DOHH2 (cell line): ENCODE measurements at regions not wholly inside any gene's neighbourhood (a gene's known extent, or its start where the extent isn't known, plus 50 kb on each side); places are given as distances from the start of the nearest gene placed in this dataset.
"Not testable (repeated sequence)": the region's sequence is repeated elsewhere in the genome, so short reads cannot be mapped to it uniquely, and the experiment has no call there.

Source experiments
- H3F3A ChIP-seq: fragments of 200-600 bp; sonication (generic), shearing (Covaris generic); 2 replicates; pipeline ENCODE4 v1.6.0; 2016; ENCODE audit warnings: antibody characterized with exemption, mild to moderate bottlenecking; ENCODE audit not compliant: control insufficient read depth, insufficient read depth
- H3K27ac ChIP-seq: fragments of 200-600 bp; sonication (generic); 2 replicates; pipeline ENCODE4 v1.5.1; 2014; ENCODE audit warnings: low read depth, mild to moderate bottlenecking, low read length, moderate library complexity
- H3K27me3 ChIP-seq: fragments of 200-600 bp; sonication (generic); 2 replicates; pipeline ENCODE4 v1.6.1; 2014; ENCODE audit warnings: mild to moderate bottlenecking, low read length, mixed read lengths; ENCODE audit not compliant: control insufficient read depth
- H3K36me3 ChIP-seq: fragments of 200-600 bp; sonication (generic); 2 replicates; pipeline ENCODE4 v1.6.1; 2014; ENCODE audit warnings: mild to moderate bottlenecking, low read length, moderate library complexity, mixed read lengths; ENCODE audit not compliant: control insufficient read depth
- H3K4me1 ChIP-seq: fragments of 200-600 bp; sonication (generic); 2 replicates; pipeline ENCODE4 v1.6.1; 2014; ENCODE audit warnings: mild to moderate bottlenecking, low read length, mixed read lengths; ENCODE audit not compliant: control insufficient read depth
- H3K4me2 ChIP-seq: fragments of 200-600 bp; sonication (generic); 2 replicates; pipeline ENCODE4 v1.6.0; 2014; ENCODE audit warnings: mild to moderate bottlenecking, low read length, moderate library complexity
- H3K4me3 ChIP-seq: fragments of 200-600 bp; sonication (generic); 2 replicates; pipeline ENCODE4 v1.5.1; 2014; ENCODE audit warnings: mild to moderate bottlenecking, low read length, mixed read lengths
- H3K79me2 ChIP-seq: fragments of 200-600 bp; sonication (generic); 2 replicates; pipeline ENCODE4 v1.6.1; 2014; ENCODE audit warnings: mild to moderate bottlenecking, low read length, mixed read lengths; ENCODE audit not compliant: control insufficient read depth
- H3K9me2 ChIP-seq: fragments of 200-600 bp; sonication (generic); replicated peaks from 2 replicates; pipeline ENCODE4 v1.6.1; 2014; ENCODE audit warnings: mild to moderate bottlenecking, low read length, mixed read lengths; ENCODE audit not compliant: control insufficient read depth
- H3K9me3 ChIP-seq: fragments of 200-600 bp; sonication (generic); 2 replicates; pipeline ENCODE4 v1.6.1; 2014; ENCODE audit warnings: antibody characterized with exemption, low read length, mixed read lengths; ENCODE audit not compliant: control insufficient read depth, insufficient read depth
- H4K20me1 ChIP-seq: fragments of 200-600 bp; sonication (generic); 2 replicates; pipeline ENCODE4 v1.6.0; 2014; ENCODE audit warnings: low read depth, mild to moderate bottlenecking, antibody characterized with exemption, low read length, moderate library complexity; ENCODE audit not compliant: control insufficient read depth, insufficient read depth
- CTCF ChIP-seq: fragments of 200-600 bp; sonication (generic); IDR thresholded peaks from one replicate; pipeline ENCODE4 v1.5.1; 2014; ENCODE audit warnings: antibody characterized with exemption, mild to moderate bottlenecking, low read depth, low read length; ENCODE audit not compliant: poor library complexity, severe bottlenecking
- EZH2phosphoT487 ChIP-seq: fragments of 200-600 bp; sonication (generic); IDR thresholded peaks from 2 replicates; pipeline ENCODE4 v1.6.1; 2017; ENCODE audit warnings: borderline replicate concordance, mild to moderate bottlenecking, antibody characterized with exemption, low read length, moderate library complexity, mixed read lengths

GRCh38 chr1:182301467-182302198, 90.0 kb downstream of the GLUL start:
- Histone ChIP-seq H3K4me1 (no peaks in the 10 kb centered on the region), H3K4me2 (no peak overlapping the region), H3K79me2 (no peaks in the 10 kb centered on the region), H3K9me2 (no peaks in the 10 kb centered on the region), H4K20me1 (no peaks in the 10 kb centered on the region), H3K36me3 (no peaks in the 10 kb centered on the region), H3F3A (no peaks in the 10 kb centered on the region), H3K9me3 (no peaks in the 10 kb centered on the region), H3K27ac (no peak overlapping the region), H3K4me3 (no peak overlapping the region), H3K27me3 (no peaks in the 10 kb centered on the region)
- TF ChIP-seq CTCF (no peak), EZH2phosphoT487 (no peak)

GRCh38 chr1:182301026-182301436, 90.6 kb downstream of the GLUL start:
- Histone ChIP-seq H3K9me3 (no peaks in the 10 kb centered on the region), H3K4me1 (no peaks in the 10 kb centered on the region), H3K27ac (no peak overlapping the region), H3K4me2 (no peak overlapping the region), H3F3A (no peaks in the 10 kb centered on the region), H3K36me3 (no peaks in the 10 kb centered on the region), H3K27me3 (no peaks in the 10 kb centered on the region), H3K79me2 (no peaks in the 10 kb centered on the region), H4K20me1 (no peaks in the 10 kb centered on the region), H3K4me3 (no peak overlapping the region), H3K9me2 (no peaks in the 10 kb centered on the region)
- TF ChIP-seq CTCF (no peak), EZH2phosphoT487 (no peak)

- H3K4me2 ChIP-seq = no peak overlapping the region
- H3K27me3 ChIP-seq = no peaks in the 10 kb centered on the region
- TF ChIP-seq CTCF (no peak), EZH2phosphoT487 (no peak)
- no peaks in the 10 kb centered on the region for H3K36me3 ChIP-seq
- H3K79me2 ChIP-seq = no peaks in the 10 kb centered on the region
- no peak overlapping the region for H3K27ac ChIP-seq
- no peaks in the 10 kb centered on the region for H3K4me1 ChIP-seq
- no peaks in the 10 kb centered on the region for H3K9me3 ChIP-seq
- H3K4me3 ChIP-seq = no peak overlapping the region
- no peaks in the 10 kb centered on the region for H3F3A ChIP-seq
- no peaks in the 10 kb centered on the region for H4K20me1 ChIP-seq
- no peaks in the 10 kb centered on the region for H3K9me2 ChIP-seq
Measured at GRCh38 chr1:182299728-182300616, 91.6 kb downstream of the GLUL start.

- H3K79me2 ChIP-seq, H3K27ac ChIP-seq, H3K27me3 ChIP-seq, H3K4me1 ChIP-seq, H3K36me3 ChIP-seq, H3K4me3 ChIP-seq, H3K9me3 ChIP-seq, H3K4me2 ChIP-seq, H3K9me2 ChIP-seq, H3F3A ChIP-seq, H4K20me1 ChIP-seq: not testable (repeated sequence)
Measured at GRCh38 chr1:182299054-182299727, 92.4 kb downstream of the GLUL start.
